ENCODE measurements at regions not wholly inside any gene's neighbourhood (a gene's known extent, or its start where the extent isn't known, plus 50 kb on each side); places are given as distances from the start of the nearest gene placed in this dataset.

DNA sequence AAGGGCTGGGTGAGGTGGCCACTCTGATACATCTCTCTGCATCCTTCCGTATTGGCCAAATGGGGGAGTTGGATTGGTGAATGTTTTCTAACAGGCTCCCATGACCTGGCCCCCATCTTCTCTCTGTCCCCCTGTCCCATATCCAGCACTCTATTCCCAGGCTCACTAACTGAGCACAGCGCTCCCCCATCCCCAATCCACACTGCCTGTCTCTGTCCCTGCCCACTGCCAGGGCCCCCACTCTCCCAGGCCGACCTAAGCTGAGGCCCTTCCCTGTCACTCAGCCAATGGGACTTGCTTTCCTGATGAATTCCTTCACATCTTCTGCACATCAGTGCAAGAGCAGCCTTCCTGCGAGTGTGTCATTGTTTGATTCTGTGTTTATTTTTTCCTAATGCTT lies 216.8 kb upstream of the MYT1L start:
- Histone ChIP-seq H2AFZ (ENCODE audit: low read length) (no peak overlapping the region), H4K20me1 (ENCODE audit: control insufficient read depth, extremely low read depth, insufficient read depth, low read length) (no peaks in the 10 kb centered on the region), H3K27ac (ENCODE audit: insufficient read depth, low read length) (no peak overlapping the region), H3K9ac (ENCODE audit: insufficient read depth, low read length) (no peak overlapping the region), H3K9me3 (ENCODE audit: control insufficient read depth, insufficient read depth, low read depth, low read length) (no peaks in the 10 kb centered on the region), H3K27me3 (ENCODE audit: control insufficient read depth, insufficient read depth, low read length) (no peaks in the 10 kb centered on the region), H3K4me2 (ENCODE audit: extremely low read depth, insufficient read depth, low read length) (no peak overlapping the region), H3K4me1 (ENCODE audit: control insufficient read depth, extremely low read depth, insufficient read depth, low read length) (no peaks in the 10 kb centered on the region), H3K36me3 (ENCODE audit: control insufficient read depth, insufficient read depth, low read length) (no peaks in the 10 kb centered on the region), H3K4me3 (replicated peaks in 1 of 4; ENCODE audit: control extremely low read depth in 1 of 4, insufficient read depth in 1 of 4, low read depth in 3 of 4, low read length in 4 of 4) (no peak overlapping the region), H3K79me2 (ENCODE audit: control insufficient read depth, insufficient read depth, low read length) (no peaks in the 10 kb centered on the region)
- DNase-seq (ENCODE audit: low read depth in 2 of 2), result no peak
- TF ChIP-seq CTCF (conservative IDR thresholded peaks at IDR 0.05 in 1 of 2, IDR thresholded peaks at IDR 0.05 in 1 of 2; ENCODE audit: low read depth in 1 of 2, low read length in 2 of 2) (no peak), EZH2 (IDR thresholded peaks at IDR 0.05; ENCODE audit: low read length, missing control alignments) (no peak)

DNA sequence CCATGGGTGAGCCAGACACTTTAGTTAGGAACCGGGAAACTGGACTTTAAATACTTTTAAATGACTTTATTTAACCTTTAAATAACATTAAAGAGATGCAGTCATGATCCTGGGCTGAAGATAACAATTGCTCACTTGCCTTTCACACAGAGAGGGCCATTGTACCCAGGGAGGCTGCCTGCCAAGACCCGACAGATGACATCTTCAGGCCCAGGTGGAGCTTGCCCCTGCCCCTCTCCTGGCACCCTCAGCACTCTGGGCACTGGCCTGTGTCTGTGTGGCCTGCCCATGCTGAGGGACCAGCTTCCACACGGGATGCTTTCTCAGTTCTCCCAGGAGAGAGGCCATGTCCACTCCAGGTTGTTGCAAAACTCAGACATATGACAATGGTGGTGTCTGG lies 216.4 kb upstream of the MYT1L start:
- Histone ChIP-seq H3K4me1 (ENCODE audit: control insufficient read depth, extremely low read depth, insufficient read depth, low read length) (no peaks in the 10 kb centered on the region), H3K27ac (ENCODE audit: insufficient read depth, low read length) (no peak overlapping the region), H3K79me2 (ENCODE audit: control insufficient read depth, insufficient read depth, low read length) (no peaks in the 10 kb centered on the region), H4K20me1 (ENCODE audit: control insufficient read depth, extremely low read depth, insufficient read depth, low read length) (no peaks in the 10 kb centered on the region), H2AFZ (ENCODE audit: low read length) (no peak overlapping the region), H3K9me3 (ENCODE audit: control insufficient read depth, insufficient read depth, low read depth, low read length) (no peaks in the 10 kb centered on the region), H3K4me2 (ENCODE audit: extremely low read depth, insufficient read depth, low read length) (no peak overlapping the region), H3K36me3 (ENCODE audit: control insufficient read depth, insufficient read depth, low read length) (no peaks in the 10 kb centered on the region), H3K9ac (ENCODE audit: insufficient read depth, low read length) (no peak overlapping the region), H3K27me3 (ENCODE audit: control insufficient read depth, insufficient read depth, low read length) (no peaks in the 10 kb centered on the region), H3K4me3 (replicated peaks in 1 of 4; ENCODE audit: control extremely low read depth in 1 of 4, insufficient read depth in 1 of 4, low read depth in 3 of 4, low read length in 4 of 4) (no peak overlapping the region)
- DNase-seq (ENCODE audit: low read depth in 2 of 2), result no peak
- no peak for TF ChIP-seq EZH2 (IDR thresholded peaks at IDR 0.05; ENCODE audit: low read length, missing control alignments)
- no peak for TF ChIP-seq CTCF (conservative IDR thresholded peaks at IDR 0.05 in 1 of 2, IDR thresholded peaks at IDR 0.05 in 1 of 2; ENCODE audit: low read depth in 1 of 2, low read length in 2 of 2)

GRCh38 chr2:2546046-2546445 lies 215.0 kb upstream of the MYT1L start:
- H3K4me1 ChIP-seq (ENCODE audit: control insufficient read depth, extremely low read depth, insufficient read depth, low read length), result no peaks in the 10 kb centered on the region
- TF ChIP-seq EZH2 (IDR thresholded peaks at IDR 0.05; ENCODE audit: low read length, missing control alignments), result no peak

More at GRCh38 chr2:2546046-2546445, 215.0 kb upstream of the MYT1L start:
- Histone ChIP-seq H3K9me3 (ENCODE audit: control insufficient read depth, insufficient read depth, low read depth, low read length) (no peaks in the 10 kb centered on the region), H3K79me2 (ENCODE audit: control insufficient read depth, insufficient read depth, low read length) (no peaks in the 10 kb centered on the region), H3K27ac (ENCODE audit: insufficient read depth, low read length) (no peak overlapping the region), H3K36me3 (ENCODE audit: control insufficient read depth, insufficient read depth, low read length) (no peaks in the 10 kb centered on the region), H4K20me1 (ENCODE audit: control insufficient read depth, extremely low read depth, insufficient read depth, low read length) (no peaks in the 10 kb centered on the region), H3K9ac (ENCODE audit: insufficient read depth, low read length) (no peak overlapping the region), H2AFZ (ENCODE audit: low read length) (no peak overlapping the region), H3K27me3 (ENCODE audit: control insufficient read depth, insufficient read depth, low read length) (no peaks in the 10 kb centered on the region), H3K4me2 (ENCODE audit: extremely low read depth, insufficient read depth, low read length) (no peak overlapping the region), H3K4me3 (replicated peaks in 1 of 4; ENCODE audit: control extremely low read depth in 1 of 4, insufficient read depth in 1 of 4, low read depth in 3 of 4, low read length in 4 of 4) (no peak overlapping the region)
- no peak for DNase-seq (ENCODE audit: low read depth in 2 of 2)

All from fibroblast of lung (primary cell).